HUES64 (cell line): ENCODE measurements at regions not wholly inside any gene's neighbourhood (a gene's known extent, or its start where the extent isn't known, plus 50 kb on each side); places are given as distances from the start of the nearest gene placed in this dataset.

Source experiments
- H3K27ac ChIP-seq: 2 replicates; pipeline ENCODE4 v1.7.0; 2013; ENCODE audit warnings: low read depth, low read length, inconsistent platforms
- H3K27me3 ChIP-seq: 2 replicates; pipeline ENCODE4 v1.6.1; 2013; ENCODE audit warnings: mild to moderate bottlenecking, low read length; ENCODE audit not compliant: insufficient read depth
- H3K36me3 ChIP-seq: 2 replicates; pipeline ENCODE4 v1.6.1; 2013; ENCODE audit warnings: mild to moderate bottlenecking, low read length; ENCODE audit not compliant: insufficient read depth
- H3K4me1 ChIP-seq: 2 replicates; pipeline ENCODE4 v1.6.1; 2013; ENCODE audit warnings: mild to moderate bottlenecking, low read length, moderate library complexity; ENCODE audit not compliant: insufficient read depth
- H3K4me3 ChIP-seq: 2 replicates; pipeline ENCODE4 v1.5.1; 2013; ENCODE audit warnings: mild to moderate bottlenecking, low read length, moderate library complexity
- H3K9ac ChIP-seq: 2 replicates; pipeline ENCODE4 v1.6.1; 2013; ENCODE audit warnings: mild to moderate bottlenecking, low read depth, low read length
- H3K9me3 ChIP-seq: 2 replicates; pipeline ENCODE4 v1.6.1; 2013; ENCODE audit warnings: low read depth, low read length; ENCODE audit not compliant: insufficient read depth
- WGBS: fragments of 150-250, 120-280 bp; methylation state at CpG from one replicate; pipeline ENCODE4 v1.1.7; 2013; ENCODE audit warnings: missing lambda C conversion rate; 5-methylcytosine and 5-hydroxymethylcytosine counted together

DNA sequence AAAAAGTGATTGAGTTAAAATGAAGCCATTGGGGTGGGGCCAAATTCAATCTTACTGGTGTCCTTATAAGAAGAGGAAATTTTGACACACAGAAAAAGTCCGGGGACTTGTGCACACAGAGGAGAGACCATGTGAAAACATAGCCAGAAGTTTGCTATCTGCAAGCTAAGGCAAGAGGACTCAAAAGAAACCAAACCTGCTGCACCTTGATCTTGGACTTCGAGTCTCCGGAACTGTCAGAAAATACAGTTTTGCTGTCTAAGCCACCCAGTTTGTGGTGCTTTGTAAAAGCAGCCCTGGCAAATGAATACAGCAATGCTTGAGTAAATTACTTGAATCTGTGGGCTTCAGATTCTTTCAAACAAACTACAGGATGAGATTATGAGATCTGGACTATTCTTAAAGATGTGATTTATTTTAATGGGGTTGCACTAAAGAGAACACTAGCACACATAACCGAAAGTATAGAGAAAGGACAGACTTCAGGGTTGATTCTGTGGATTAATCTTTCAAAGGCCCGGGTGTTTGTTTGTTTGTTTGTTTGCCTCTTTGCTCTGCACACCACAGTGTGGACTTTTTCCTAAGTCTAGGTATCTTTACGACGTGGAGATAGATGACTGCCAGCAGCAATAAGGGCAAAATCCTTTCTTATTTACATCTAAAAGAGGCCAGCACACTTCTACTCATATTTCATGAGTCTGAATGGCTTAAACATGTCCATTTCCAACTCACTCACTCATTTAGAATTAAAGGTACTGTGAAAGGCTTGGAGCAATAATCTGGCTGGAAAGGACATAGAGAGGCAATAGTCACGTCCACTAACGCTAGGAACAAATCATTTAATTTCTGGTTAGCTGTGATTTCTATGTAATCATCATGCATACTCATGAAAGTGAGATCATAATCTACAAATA lies 53.9 kb upstream of the SSR3 start:
- no peak overlapping the region for H3K27ac ChIP-seq
- peaks cover 11% of the 10 kb centered on the region; the same call in 1 of the 2 replicates for H3K27me3 ChIP-seq
- WGBS, result 92% methylated on average over 9 of the region's 9 CpGs
- no peaks in the 10 kb centered on the region for H3K36me3 ChIP-seq
- H3K4me3 ChIP-seq, result no peak overlapping the region
- H3K9ac ChIP-seq, result no peak overlapping the region
- peaks cover 16% of the 10 kb centered on the region for H3K4me1 ChIP-seq
- H3K9me3 ChIP-seq, result no peaks in the 10 kb centered on the region

DNA sequence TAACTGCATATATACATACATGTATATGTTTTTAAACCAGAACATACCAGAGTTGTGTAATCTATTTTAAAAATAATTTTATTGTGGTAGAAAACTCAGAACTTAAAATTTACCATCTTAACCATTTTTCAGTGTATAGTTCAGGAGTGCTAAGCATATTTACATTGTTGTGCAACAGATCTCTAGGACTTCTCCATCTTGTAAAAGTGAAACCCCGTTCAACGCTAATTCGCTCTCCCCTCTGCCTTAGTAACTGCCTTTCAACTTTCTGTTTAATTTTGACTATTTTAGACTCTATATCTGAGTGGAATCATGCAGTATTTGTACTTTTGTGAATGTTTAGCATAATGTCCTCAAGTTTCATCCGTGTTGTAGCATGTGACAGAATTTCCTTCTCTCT lies 51.8 kb upstream of the SSR3 start:
- H3K36me3 ChIP-seq, result no peaks in the 10 kb centered on the region
- peak overlapping the region; percentile 62 for H3K4me3 ChIP-seq
- peaks cover 11% of the 10 kb centered on the region; the same call in 1 of the 2 replicates for H3K27me3 ChIP-seq
- no peaks in the 10 kb centered on the region for H3K9me3 ChIP-seq
- peak overlapping the region; percentile 76; the same call in 1 of the 2 replicates for H3K9ac ChIP-seq
- peaks cover 16% of the 10 kb centered on the region for H3K4me1 ChIP-seq
- 94% methylated on average over 3 of the region's 4 CpGs for WGBS
- no peak overlapping the region for H3K27ac ChIP-seq

DNA sequence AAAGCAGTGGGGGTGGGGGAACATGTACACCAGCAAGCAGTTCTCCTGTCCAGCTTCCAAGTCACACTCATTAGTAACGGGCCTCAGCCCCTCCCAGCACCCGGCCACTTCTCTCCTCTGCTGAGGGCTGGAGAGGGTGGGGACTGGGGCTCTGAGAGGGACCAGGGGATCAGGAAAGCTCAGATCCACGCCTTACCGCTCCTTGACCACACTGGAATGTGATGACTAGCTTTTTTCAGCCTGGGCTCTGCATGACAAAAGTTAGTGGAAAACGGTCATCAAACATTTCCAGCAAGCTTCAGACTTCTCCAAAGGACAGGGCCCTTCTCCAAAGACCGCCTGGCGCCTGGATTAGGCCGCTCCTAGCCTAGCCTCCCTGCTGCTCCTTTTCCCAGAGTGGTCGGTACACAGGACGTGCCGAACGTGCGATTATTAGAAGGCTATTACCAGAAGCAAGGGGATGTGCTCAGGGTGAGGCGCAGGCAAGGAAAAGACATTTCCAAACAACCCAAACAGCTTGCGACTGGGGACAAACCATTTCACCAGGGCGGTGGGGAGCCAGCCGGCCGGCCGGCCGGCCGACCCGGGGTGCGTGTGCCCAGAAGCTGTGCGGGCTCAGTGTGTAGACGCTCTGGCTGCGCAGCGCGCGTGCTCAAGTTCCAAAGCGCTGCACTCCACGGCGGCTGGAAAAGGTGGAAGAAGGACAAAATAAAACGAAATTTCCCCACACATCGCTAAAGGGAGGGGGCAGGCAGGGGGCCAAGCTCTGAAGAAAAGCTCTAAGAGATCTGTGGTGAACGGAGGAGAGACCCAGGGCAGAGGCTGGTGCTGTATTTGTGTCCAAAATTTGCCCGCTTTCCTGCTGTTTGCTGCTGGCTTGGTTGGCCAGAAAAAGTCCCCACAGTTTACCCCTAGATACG lies 51.0 kb upstream of the SSR3 start:
- H3K27me3 ChIP-seq, result peaks cover 11% of the 10 kb centered on the region; the same call in 1 of the 2 replicates
- peaks cover 16% of the 10 kb centered on the region for H3K4me1 ChIP-seq
- H3K9ac ChIP-seq, result peak overlapping the region; percentile 76
- peak overlapping the region; percentile 62 for H3K4me3 ChIP-seq
- no peaks in the 10 kb centered on the region for H3K36me3 ChIP-seq
- no peaks in the 10 kb centered on the region for H3K9me3 ChIP-seq
- H3K27ac ChIP-seq, result peak overlapping the region; percentile 71; the same call in 1 of the 2 replicates
- WGBS, result 4% methylated on average over 32 of the region's 37 CpGs

DNA sequence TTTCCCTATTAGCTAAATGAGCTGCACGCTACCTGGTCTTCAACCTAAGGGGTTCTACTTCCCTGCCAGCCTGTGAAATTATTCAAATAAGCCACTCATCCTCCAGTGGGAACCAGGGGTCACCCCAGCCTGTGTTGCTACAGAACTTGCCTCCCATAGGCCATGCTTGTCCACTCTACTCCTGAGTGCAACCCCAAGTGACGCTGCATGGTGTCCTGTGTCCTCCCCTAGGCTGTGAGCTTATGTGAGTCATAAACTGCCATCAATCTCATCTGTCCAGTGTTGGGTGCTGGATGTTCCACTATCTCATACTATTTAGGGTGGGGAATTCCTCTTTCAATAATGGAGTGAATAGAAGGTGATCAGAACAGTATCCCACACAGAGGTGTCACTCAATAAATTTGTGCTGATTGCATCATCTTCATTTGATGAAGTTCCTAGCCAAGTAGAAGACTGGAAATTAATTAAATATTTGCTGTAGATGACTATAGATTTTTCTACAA lies 49.8 kb upstream of the SSR3 start:
- WGBS, result 99% methylated on average over 2 of the region's 2 CpGs
- H3K27me3 ChIP-seq, result peaks cover 11% of the 10 kb centered on the region; the same call in 1 of the 2 replicates
- H3K4me3 ChIP-seq, result no peak overlapping the region
- H3K27ac ChIP-seq, result no peak overlapping the region
- H3K9ac ChIP-seq, result no peak overlapping the region
- H3K4me1 ChIP-seq, result peaks cover 16% of the 10 kb centered on the region
- no peaks in the 10 kb centered on the region for H3K9me3 ChIP-seq
- H3K36me3 ChIP-seq, result no peaks in the 10 kb centered on the region
